ENCODE measurements at regions not wholly inside any gene's neighbourhood (a gene's known extent, or its start where the extent isn't known, plus 50 kb on each side); places are given as distances from the start of the nearest gene placed in this dataset.

DNA sequence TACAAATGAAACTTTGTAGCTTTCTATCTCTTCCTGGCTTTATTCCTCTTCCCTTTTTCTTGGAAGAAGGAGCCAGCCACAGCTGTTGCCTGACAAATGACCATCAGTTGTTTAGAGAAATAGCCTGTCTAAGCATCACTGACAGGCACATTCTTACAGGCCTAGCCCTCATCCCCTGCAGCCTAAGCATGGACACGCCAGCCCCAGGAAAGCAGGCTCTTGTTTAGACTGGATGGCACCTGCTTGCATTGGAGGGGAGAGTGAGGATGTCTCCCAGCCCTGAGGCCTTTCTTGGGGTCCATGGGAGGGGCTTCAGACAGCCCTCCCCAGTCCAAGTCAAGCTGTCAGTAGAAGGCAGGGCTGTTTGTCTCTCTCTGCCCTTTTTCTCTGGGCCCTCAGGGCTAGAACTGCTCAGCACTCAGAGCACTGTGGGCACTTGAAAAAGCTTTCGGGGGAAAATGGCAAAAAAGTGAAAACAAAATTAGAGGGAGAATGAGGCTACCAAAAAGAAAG is 282.5 kb upstream of the PLXNA2 start:
- WGBS, result 85% methylated on average over 2 of the region's 2 CpGs
- H3K4me1 ChIP-seq, result no peaks in the 10 kb centered on the region
- no peak overlapping the region for H3K27ac ChIP-seq
- DNase-seq (ENCODE audit: low spot score in 2 of 2), result no peak
- H3K4me3 ChIP-seq, result no peak overlapping the region
- TF ChIP-seq, protein P1, sequence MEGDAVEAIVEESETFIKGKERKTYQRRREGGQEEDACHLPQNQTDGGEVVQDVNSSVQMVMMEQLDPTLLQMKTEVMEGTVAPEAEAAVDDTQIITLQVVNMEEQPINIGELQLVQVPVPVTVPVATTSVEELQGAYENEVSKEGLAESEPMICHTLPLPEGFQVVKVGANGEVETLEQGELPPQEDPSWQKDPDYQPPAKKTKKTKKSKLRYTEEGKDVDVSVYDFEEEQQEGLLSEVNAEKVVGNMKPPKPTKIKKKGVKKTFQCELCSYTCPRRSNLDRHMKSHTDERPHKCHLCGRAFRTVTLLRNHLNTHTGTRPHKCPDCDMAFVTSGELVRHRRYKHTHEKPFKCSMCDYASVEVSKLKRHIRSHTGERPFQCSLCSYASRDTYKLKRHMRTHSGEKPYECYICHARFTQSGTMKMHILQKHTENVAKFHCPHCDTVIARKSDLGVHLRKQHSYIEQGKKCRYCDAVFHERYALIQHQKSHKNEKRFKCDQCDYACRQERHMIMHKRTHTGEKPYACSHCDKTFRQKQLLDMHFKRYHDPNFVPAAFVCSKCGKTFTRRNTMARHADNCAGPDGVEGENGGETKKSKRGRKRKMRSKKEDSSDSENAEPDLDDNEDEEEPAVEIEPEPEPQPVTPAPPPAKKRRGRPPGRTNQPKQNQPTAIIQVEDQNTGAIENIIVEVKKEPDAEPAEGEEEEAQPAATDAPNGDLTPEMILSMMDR (IDR thresholded peaks at IDR 0.05), result no peak
- TF ChIP-seq EP300 (IDR thresholded peaks at IDR 0.05) (no peak), POLR2A (IDR thresholded peaks at IDR 0.05) (no peak), POLR2AphosphoS5 (IDR thresholded peaks at IDR 0.05) (no peak)
- H3K36me3 ChIP-seq, result no peaks in the 10 kb centered on the region
- no peaks in the 10 kb centered on the region for H3K9me3 ChIP-seq
- peaks cover 17% of the 10 kb centered on the region for H3K27me3 ChIP-seq

DNA sequence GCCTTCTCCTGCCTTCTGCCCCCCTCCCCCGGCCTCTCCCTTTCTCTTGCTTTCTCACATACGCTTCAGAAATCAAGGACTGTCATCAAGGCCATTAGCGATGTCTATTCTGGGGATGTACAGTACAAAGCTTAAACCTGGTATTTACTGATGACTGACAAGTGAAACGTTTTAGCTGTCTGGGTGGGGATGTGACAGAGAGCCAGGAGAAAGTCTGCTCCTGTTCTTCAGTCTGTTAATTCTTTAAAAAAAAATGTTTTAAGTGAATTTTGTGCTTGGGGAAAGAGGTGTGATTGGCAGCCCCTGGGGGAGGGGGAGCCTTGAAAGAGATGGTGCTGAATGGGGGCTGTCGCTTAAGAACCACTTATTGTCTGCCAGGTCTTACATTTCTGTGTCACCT is 283.0 kb upstream of the PLXNA2 start:
- DNase-seq (ENCODE audit: low spot score in 2 of 2), result no peak
- Histone ChIP-seq H3K36me3 (no peaks in the 10 kb centered on the region), H3K9me3 (no peaks in the 10 kb centered on the region), H3K27me3 (peaks cover 17% of the 10 kb centered on the region), H3K4me1 (no peaks in the 10 kb centered on the region), H3K27ac (no peak overlapping the region), H3K4me3 (no peak overlapping the region)
- TF ChIP-seq POLR2AphosphoS5 (IDR thresholded peaks at IDR 0.05) (no peak), EP300 (IDR thresholded peaks at IDR 0.05) (no peak), POLR2A (IDR thresholded peaks at IDR 0.05) (no peak)
- TF ChIP-seq, protein P1 (IDR thresholded peaks at IDR 0.05), result no peak
- WGBS, result 75% methylated on average over 5 of the region's 5 CpGs

DNA sequence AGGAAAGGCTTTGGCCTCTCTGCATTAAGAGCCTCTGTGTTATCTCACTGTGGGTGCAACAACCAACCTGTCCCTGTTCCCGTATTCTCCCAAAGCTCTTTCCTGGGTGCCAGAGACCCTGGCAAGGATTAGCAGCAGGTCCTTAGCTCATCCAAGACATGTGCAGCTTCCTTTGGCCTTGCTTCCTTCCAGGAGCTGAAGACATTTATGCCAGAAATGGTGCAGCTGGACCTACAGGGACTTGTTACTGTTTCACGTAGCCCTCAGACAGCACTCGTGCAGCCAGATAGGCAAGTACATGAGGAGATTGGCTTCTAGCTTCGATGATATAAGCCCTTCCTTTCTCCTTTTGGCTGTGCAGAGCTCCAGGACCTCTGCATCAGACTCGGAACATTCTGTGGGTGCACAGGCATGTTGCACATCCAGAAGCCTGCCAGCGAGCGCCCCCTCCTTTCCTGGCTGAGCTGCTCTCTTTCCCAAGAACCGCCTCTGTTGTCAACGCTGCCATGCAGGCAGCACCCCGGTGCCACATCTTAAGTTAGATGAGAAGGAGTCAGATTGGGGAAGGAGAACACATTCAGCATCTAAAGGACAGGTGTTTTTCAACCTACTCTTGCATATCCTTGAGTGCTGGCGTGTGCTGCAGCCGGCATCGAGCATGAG is 284.5 kb upstream of the PLXNA2 start:
- Histone ChIP-seq H3K27ac (no peak overlapping the region), H3K27me3 (peaks cover 17% of the 10 kb centered on the region), H3K4me3 (no peak overlapping the region), H3K4me1 (no peaks in the 10 kb centered on the region), H3K9me3 (no peaks in the 10 kb centered on the region), H3K36me3 (no peaks in the 10 kb centered on the region)
- 63% methylated on average over 13 of the region's 13 CpGs for WGBS
- TF ChIP-seq EP300 (IDR thresholded peaks at IDR 0.05), result no peak
- no peak for TF ChIP-seq POLR2A (IDR thresholded peaks at IDR 0.05)
- no peak for TF ChIP-seq POLR2AphosphoS5 (IDR thresholded peaks at IDR 0.05)
- TF ChIP-seq, protein P1 (IDR thresholded peaks at IDR 0.05), result no peak
- no peak for DNase-seq (ENCODE audit: low spot score in 2 of 2)

DNA sequence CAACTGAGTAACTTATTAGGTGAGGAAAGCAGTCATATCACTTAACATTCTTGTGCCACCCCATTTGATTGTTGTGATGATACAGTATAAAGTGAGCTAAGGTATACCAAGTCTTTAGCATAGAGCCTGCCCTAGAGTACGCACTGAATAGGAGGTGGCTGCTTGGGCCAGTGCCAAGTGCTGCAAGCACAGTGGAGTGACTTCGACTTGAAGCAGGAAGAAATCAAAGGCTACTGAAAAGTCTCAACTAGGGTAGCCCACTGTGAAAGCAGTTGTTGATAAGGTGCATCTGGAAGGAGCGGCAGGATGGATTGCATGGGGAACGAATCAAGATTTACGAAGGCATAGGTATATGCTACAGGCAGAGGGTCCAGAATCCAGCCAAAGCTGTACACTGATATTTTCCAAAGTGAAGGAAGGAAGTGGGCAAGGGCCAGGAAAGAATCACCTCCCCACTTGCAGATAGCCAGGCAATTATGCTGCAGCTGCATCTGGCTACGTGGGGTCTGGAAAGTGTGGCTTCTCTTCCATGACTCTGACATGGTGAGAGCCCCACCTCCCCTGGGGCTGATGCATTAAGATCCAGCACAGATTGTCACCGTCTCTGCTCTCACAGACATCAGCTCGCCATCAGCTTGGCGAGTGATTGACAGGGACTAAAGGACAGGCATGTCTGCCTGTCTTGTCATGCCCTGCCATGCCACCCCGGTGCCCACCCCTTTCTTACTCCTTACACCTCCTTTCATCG is 287.0 kb upstream of the PLXNA2 start:
- no peak overlapping the region for H3K4me3 ChIP-seq
- WGBS, result 54% methylated on average over 11 of the region's 11 CpGs
- no peaks in the 10 kb centered on the region for H3K9me3 ChIP-seq
- TF ChIP-seq POLR2AphosphoS5 (IDR thresholded peaks at IDR 0.05) (no peak), EP300 (IDR thresholded peaks at IDR 0.05) (no peak), POLR2A (IDR thresholded peaks at IDR 0.05) (no peak)
- TF ChIP-seq, protein P1 (IDR thresholded peaks at IDR 0.05), result no peak
- H3K27ac ChIP-seq, result no peak overlapping the region
- peaks cover 19% of the 10 kb centered on the region for H3K27me3 ChIP-seq
- no peaks in the 10 kb centered on the region for H3K36me3 ChIP-seq
- no peak for DNase-seq (ENCODE audit: low spot score in 2 of 2)
- no peaks in the 10 kb centered on the region for H3K4me1 ChIP-seq
